AG09309 (cell line): ENCODE measurements at regions not wholly inside any gene's neighbourhood (a gene's known extent, or its start where the extent isn't known, plus 50 kb on each side); places are given as distances from the start of the nearest gene placed in this dataset.

Experiments used
- DNase-seq: peaks from one replicate; pipeline ENCODE4 v3.0.0-alpha.2; 2010; ENCODE audit warnings: low read depth
- H3K4me3 ChIP-seq: 2 replicates; pipeline ENCODE4 v1.5.1; 2011; ENCODE audit warnings: mild to moderate bottlenecking, low read depth, low read length, moderate library complexity; ENCODE audit not compliant: control insufficient read depth
- TF ChIP-seq, protein P1 (sequence below): IDR thresholded peaks from 2 replicates; pipeline ENCODE4 v1.5.1; 2011; ENCODE audit warnings: mild to moderate bottlenecking, low read depth, low read length, inconsistent platforms; ENCODE audit not compliant: insufficient read depth, control insufficient read depth; ENCODE audit errors: missing control alignments

DNA sequence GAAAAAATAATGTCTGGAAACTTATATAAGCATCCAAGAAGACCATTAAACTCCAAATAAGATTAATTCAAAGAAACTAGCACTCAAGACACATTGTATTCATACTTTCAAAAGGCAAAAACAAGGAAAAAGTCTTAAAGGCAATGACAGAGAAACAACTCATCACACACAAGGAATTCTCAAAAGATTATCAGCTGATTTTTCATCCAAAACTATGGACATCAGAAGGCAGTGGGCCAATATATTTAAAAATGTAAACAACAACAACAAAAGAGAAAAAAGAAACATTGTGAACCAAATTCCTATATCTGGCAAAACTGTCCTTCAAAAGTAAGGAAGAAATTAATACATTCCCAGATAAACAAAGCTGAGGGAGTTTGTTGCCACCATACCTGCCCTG is 711.4 kb upstream of the GALNTL6 start:
- DNase-seq = no peak
- TF ChIP-seq, protein P1, sequence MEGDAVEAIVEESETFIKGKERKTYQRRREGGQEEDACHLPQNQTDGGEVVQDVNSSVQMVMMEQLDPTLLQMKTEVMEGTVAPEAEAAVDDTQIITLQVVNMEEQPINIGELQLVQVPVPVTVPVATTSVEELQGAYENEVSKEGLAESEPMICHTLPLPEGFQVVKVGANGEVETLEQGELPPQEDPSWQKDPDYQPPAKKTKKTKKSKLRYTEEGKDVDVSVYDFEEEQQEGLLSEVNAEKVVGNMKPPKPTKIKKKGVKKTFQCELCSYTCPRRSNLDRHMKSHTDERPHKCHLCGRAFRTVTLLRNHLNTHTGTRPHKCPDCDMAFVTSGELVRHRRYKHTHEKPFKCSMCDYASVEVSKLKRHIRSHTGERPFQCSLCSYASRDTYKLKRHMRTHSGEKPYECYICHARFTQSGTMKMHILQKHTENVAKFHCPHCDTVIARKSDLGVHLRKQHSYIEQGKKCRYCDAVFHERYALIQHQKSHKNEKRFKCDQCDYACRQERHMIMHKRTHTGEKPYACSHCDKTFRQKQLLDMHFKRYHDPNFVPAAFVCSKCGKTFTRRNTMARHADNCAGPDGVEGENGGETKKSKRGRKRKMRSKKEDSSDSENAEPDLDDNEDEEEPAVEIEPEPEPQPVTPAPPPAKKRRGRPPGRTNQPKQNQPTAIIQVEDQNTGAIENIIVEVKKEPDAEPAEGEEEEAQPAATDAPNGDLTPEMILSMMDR = no peak
- no peak overlapping the region for H3K4me3 ChIP-seq

DNA sequence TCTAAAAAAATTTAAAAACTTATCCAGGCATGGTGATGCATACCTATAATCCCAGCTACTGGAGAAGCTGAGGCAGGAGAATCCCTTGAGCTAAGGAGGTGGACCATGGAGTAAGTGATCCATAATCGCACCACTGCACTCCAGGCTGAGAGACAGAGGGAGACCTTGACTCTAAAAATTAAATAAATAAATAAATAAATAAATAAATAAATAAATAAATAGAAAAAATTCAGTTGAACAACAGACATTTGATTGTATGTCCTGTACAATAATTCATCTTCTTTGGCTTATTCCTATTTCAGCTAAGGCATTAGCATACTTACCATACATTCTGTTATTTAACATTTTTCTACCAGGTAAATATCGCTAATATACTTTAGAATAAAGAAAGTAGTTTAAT is 726.1 kb upstream of the GALNTL6 start:
- TF ChIP-seq, protein P1 = no peak
- no peak overlapping the region for H3K4me3 ChIP-seq
- DNase-seq = no peak

DNA sequence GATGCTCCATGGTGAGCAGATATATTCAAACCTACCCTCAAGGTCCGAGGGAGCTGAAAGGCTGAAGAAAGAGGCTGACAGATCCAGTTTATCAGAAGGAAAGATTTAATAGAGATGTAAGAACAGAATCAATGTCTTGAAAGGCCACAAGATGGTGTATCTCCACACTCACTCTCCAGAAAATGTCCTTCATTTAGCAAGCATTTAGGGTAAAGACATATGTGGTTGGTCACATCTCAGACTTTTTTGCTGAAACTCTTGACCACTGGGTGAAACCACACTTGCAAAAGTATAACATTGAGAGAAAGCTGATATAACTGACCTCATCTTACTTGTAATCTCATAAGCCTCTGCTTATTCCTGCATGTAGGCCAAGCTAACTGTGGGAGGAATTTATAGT is 745.8 kb upstream of the GALNTL6 start:
- DNase-seq = no peak
- TF ChIP-seq, protein P1 = no peak
- no peak overlapping the region for H3K4me3 ChIP-seq

DNA sequence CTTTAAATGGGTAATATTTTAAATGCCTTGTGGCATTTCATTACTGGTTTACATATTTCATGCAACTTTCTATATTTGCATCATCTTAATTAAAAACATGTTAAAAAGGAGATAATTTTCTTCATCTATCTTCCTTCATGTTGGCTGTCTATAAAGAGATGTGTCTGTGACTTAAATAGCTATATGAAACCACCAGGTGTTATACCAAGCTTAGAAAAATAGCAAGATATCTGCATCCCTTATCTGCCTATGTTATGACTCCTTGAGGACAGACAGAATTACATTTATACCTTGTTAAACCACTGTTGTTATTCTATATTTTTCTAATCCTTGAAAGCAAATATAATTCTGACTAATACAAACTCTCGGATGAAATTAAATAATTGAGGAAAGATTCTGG is 763.8 kb upstream of the GALNTL6 start:
- H3K4me3 ChIP-seq = no peak overlapping the region
- no peak for DNase-seq
- TF ChIP-seq, protein P1 = no peak

DNA sequence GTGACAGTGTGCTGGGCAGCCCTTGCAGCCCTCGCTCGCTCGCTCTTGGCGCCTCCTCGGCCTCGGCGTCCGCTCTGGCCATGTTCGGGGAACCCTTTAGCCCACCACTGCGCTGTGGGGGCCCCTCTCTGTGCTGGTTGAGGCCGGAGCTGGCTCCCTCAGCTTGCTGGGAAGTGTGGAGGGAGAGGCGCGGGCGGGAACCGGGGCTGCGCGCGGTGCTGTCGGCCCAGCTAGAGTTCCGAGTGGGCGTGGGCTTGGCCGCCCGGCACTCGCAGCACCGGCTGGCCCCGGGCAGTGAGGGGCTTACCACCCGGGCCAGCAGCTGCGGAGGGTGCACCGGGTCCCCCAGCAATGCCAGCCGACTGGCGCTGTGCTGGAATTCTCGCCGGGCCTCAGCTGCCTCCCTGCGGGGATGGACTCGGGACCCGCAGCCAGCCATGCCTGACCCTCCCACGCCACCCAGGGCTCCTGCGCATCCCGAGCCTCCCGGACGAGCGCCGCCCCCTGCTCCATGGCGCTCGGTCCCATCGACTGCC is 770.1 kb upstream of the GALNTL6 start:
- no peak overlapping the region for H3K4me3 ChIP-seq
- TF ChIP-seq, protein P1 = no peak
- DNase-seq = no peak

DNA sequence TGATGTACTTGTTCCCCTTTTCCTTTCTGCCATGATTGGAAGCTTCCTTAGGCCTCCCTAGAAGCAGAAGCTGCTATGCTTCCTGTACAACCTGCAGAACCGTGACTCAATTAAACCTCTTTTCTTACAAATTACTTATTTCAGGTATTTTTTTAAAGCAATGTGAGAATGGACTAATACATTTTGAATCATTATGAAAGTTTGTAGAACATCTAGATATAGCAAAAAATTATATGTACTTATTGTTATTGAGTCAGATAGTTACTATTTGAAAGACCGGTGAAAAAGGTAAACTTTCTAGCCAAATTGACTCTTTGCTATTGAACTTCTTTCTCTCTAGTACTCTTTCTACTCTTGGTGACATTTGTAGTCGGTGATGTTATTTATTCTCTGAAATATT is 777.3 kb upstream of the GALNTL6 start:
- H3K4me3 ChIP-seq = no peak overlapping the region
- TF ChIP-seq, protein P1 = no peak
- DNase-seq = no peak

DNA sequence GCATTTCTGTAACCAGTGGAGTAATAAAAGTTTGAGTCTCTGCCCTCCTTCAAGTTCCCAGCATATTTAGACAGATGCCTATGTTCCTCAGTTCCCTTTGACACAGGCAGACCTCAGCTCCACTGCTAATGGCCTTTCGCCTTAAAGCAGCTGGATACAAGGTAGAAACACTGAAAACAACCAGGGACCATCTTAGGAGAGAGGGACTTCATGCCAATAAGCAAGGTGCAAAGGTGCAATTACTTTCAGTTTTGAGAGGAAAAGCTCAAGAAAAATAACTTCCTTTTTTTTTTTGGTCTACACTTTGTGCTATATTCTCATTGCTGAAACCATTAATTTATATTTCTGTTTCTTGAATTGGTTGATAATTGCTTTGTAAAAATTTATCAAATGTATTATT is 781.9 kb upstream of the GALNTL6 start:
- TF ChIP-seq, protein P1 = no peak
- no peak overlapping the region for H3K4me3 ChIP-seq
- DNase-seq = no peak
